ENCODE measurements at regions not wholly inside any gene's neighbourhood (a gene's known extent, or its start where the extent isn't known, plus 50 kb on each side); places are given as distances from the start of the nearest gene placed in this dataset.
"Not testable (repeated sequence)": the region's sequence is repeated elsewhere in the genome, so short reads cannot be mapped to it uniquely, and the experiment has no call there.

DNA sequence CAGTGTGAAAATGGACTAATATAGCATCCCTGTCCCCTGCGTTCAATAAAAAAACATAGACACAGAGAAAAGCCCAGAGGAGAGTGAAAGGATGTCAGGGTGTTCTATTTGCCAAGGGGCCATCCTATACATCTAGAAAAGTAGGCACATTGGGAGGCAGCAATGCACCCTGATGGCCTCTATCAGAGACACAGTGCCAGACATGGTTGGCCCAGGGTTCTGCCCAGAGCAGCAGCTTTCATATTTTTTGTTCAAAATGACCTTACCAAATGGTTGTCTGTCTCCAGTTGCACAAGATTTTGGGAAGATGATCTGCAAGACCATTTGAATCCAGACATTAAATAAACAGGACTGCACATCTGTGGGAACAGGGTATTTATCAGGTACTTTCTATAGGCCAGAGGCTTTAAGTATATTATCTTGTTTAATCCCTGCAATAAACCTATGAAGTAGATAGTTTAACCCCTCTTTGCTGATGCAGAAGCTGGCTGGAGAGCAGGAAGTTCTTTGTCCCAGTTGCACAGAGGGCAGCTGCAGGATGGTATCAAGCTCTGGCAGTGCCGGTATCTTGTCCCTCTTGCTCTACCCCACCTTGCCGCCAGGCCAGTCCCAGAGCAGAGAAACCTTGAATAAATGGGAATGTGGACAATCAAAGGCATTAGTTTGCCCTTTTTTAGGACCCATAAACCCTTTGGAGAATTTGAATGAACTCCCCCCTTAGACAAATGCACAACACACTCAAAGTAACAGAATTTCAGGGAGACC, 171.8 kb upstream of the PWP1 start:
- no peak overlapping the region for H3K27ac ChIP-seq (ENCODE audit: low read depth in 1 of 2, low read length in 1 of 2)
- no peak overlapping the region for H3K4me3 ChIP-seq

GRCh38 chr12:107514887-107515445, 170.6 kb upstream of the PWP1 start:
- ATAC-seq (ENCODE audit: insufficient read depth, low FRiP score) = no peak

More for the DNA sequence above, 171.8 kb upstream of the PWP1 start:
- Histone ChIP-seq H3K36me3 (ENCODE audit: control insufficient read depth in 4 of 4, insufficient read depth in 4 of 4, low read length in 4 of 4) (no peaks in the 10 kb centered on the region), H3K27me3 (ENCODE audit: control insufficient read depth in 3 of 3, insufficient read depth in 3 of 3, low read length in 2 of 3) (no peaks in the 10 kb centered on the region), H3K9me3 (ENCODE audit: control insufficient read depth in 4 of 4, insufficient read depth in 3 of 4, low read length in 3 of 4) (no peaks in the 10 kb centered on the region), H3K9ac (ENCODE audit: insufficient read depth in 1 of 2, low read length in 2 of 2) (no peak overlapping the region), H3K4me1 (ENCODE audit: control insufficient read depth in 5 of 5, insufficient read depth in 5 of 5, low read length in 5 of 5) (peaks cover 0 to 6% (median 3%) of the 10 kb centered on the region in 5 donors)
- DNase-seq (no peak), ATAC-seq (ENCODE audit: insufficient read depth, low FRiP score) (no peak)
- TF ChIP-seq, protein P1, sequence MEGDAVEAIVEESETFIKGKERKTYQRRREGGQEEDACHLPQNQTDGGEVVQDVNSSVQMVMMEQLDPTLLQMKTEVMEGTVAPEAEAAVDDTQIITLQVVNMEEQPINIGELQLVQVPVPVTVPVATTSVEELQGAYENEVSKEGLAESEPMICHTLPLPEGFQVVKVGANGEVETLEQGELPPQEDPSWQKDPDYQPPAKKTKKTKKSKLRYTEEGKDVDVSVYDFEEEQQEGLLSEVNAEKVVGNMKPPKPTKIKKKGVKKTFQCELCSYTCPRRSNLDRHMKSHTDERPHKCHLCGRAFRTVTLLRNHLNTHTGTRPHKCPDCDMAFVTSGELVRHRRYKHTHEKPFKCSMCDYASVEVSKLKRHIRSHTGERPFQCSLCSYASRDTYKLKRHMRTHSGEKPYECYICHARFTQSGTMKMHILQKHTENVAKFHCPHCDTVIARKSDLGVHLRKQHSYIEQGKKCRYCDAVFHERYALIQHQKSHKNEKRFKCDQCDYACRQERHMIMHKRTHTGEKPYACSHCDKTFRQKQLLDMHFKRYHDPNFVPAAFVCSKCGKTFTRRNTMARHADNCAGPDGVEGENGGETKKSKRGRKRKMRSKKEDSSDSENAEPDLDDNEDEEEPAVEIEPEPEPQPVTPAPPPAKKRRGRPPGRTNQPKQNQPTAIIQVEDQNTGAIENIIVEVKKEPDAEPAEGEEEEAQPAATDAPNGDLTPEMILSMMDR (IDR thresholded peaks at IDR 0.05; ENCODE audit: control extremely low read depth, extremely low read depth) = no peak
- 66 to 86% methylated on average over 3 of the region's 3 CpGs for WGBS, 2 donors

GRCh38 chr12:107515446-107515958, 170.1 kb upstream of the PWP1 start:
- H3K9me3 ChIP-seq (ENCODE audit: control insufficient read depth in 4 of 4, insufficient read depth in 3 of 4, low read length in 3 of 4) = peaks cover 0 to 1% (median 0%) of the 10 kb centered on the region in 4 donors
- no peak overlapping the region for H3K4me3 ChIP-seq
- H3K4me1 ChIP-seq (ENCODE audit: control insufficient read depth in 5 of 5, insufficient read depth in 5 of 5, low read length in 5 of 5) = peaks cover 0 to 3% (median under 1%) of the 10 kb centered on the region in 5 donors
- no peak overlapping the region for H3K9ac ChIP-seq (ENCODE audit: insufficient read depth in 1 of 2, low read length in 2 of 2)
- TF ChIP-seq, protein P1 (IDR thresholded peaks at IDR 0.05; ENCODE audit: control extremely low read depth, extremely low read depth) = no peak
- no peaks in the 10 kb centered on the region for H3K27me3 ChIP-seq (ENCODE audit: control insufficient read depth in 3 of 3, insufficient read depth in 3 of 3, low read length in 2 of 3)
- no peak for DNase-seq
- ATAC-seq (ENCODE audit: insufficient read depth, low FRiP score) = peak; percentile 75
- WGBS, 2 donors = 18 to 26% methylated on average over 2 of the region's 2 CpGs
- H3K36me3 ChIP-seq (ENCODE audit: control insufficient read depth in 4 of 4, insufficient read depth in 4 of 4, low read length in 4 of 4) = no peaks in the 10 kb centered on the region
- H3K27ac ChIP-seq (ENCODE audit: low read depth in 1 of 2, low read length in 1 of 2) = no peak overlapping the region

More at GRCh38 chr12:107514887-107515445, 170.6 kb upstream of the PWP1 start:
- Histone ChIP-seq H3K9ac (ENCODE audit: insufficient read depth in 1 of 2, low read length in 2 of 2) (no peak overlapping the region), H3K9me3 (ENCODE audit: control insufficient read depth in 4 of 4, insufficient read depth in 3 of 4, low read length in 3 of 4) (no peaks in the 10 kb centered on the region), H3K36me3 (ENCODE audit: control insufficient read depth in 4 of 4, insufficient read depth in 4 of 4, low read length in 4 of 4) (no peaks in the 10 kb centered on the region), H3K27me3 (ENCODE audit: control insufficient read depth in 3 of 3, insufficient read depth in 3 of 3, low read length in 2 of 3) (no peaks in the 10 kb centered on the region), H3K27ac (ENCODE audit: low read depth in 1 of 2, low read length in 1 of 2) (no peak overlapping the region), H3K4me3 (no peak overlapping the region), H3K4me1 (ENCODE audit: control insufficient read depth in 5 of 5, insufficient read depth in 5 of 5, low read length in 5 of 5) (peaks cover 0 to 3% (median under 1%) of the 10 kb centered on the region in 5 donors)
- no peak for DNase-seq
- TF ChIP-seq, protein P1 (IDR thresholded peaks at IDR 0.05; ENCODE audit: control extremely low read depth, extremely low read depth) = no peak
- 81 to 83% methylated on average over 7 of the region's 7 CpGs for WGBS, 2 donors

GRCh38 chr12:107517816-107518215, 167.8 kb upstream of the PWP1 start:
- H3K27me3 ChIP-seq (ENCODE audit: control insufficient read depth in 3 of 3, insufficient read depth in 3 of 3, low read length in 2 of 3); H3K27ac ChIP-seq (ENCODE audit: low read depth in 1 of 2, low read length in 1 of 2); H3K4me3 ChIP-seq; H3K9me3 ChIP-seq (ENCODE audit: control insufficient read depth in 4 of 4, insufficient read depth in 3 of 4, low read length in 3 of 4); H3K4me1 ChIP-seq (ENCODE audit: control insufficient read depth in 5 of 5, insufficient read depth in 5 of 5, low read length in 5 of 5); DNase-seq; H3K9ac ChIP-seq (ENCODE audit: insufficient read depth in 1 of 2, low read length in 2 of 2); H3K36me3 ChIP-seq (ENCODE audit: control insufficient read depth in 4 of 4, insufficient read depth in 4 of 4, low read length in 4 of 4); ATAC-seq (ENCODE audit: insufficient read depth, low FRiP score): not testable (repeated sequence)
- 82 to 97% methylated on average over 3 of the region's 4 CpGs for WGBS, 2 donors

Measured in lung (tissue), 11 donors.